SU-DHL-6 (cell line): ENCODE measurements at regions not wholly inside any gene's neighbourhood (a gene's known extent, or its start where the extent isn't known, plus 50 kb on each side); places are given as distances from the start of the nearest gene placed in this dataset.
"Not testable (repeated sequence)": the region's sequence is repeated elsewhere in the genome, so short reads cannot be mapped to it uniquely, and the experiment has no call there.

Source experiments
- H2AFZ ChIP-seq: fragments of 200-600 bp; sonication (generic); 2 replicates; pipeline ENCODE4 v1.6.1; 2014; ENCODE audit warnings: low read depth, mild to moderate bottlenecking, moderate library complexity, mixed read lengths, antibody characterized with exemption, low read length; ENCODE audit not compliant: severe bottlenecking
- H3F3A ChIP-seq: fragments of 200-600 bp; shearing (Covaris generic); 2 replicates; pipeline ENCODE4 v1.6.0; 2016; ENCODE audit warnings: antibody characterized with exemption, mild to moderate bottlenecking; ENCODE audit not compliant: insufficient read depth
- H3K27ac ChIP-seq: fragments of 200-600 bp; sonication (generic); 2 replicates; pipeline ENCODE4 v1.5.1; 2016; ENCODE audit warnings: low read depth, mild to moderate bottlenecking, low read length, moderate library complexity, mixed read lengths
- H3K27me3 ChIP-seq: fragments of 200-600 bp; sonication (generic), shearing (Covaris generic); 2 replicates; pipeline ENCODE4 v1.6.0; 2014; ENCODE audit warnings: mild to moderate bottlenecking, low read length
- H3K36me3 ChIP-seq: fragments of 200-600 bp; sonication (generic); 2 replicates; pipeline ENCODE4 v1.6.1; 2014; ENCODE audit warnings: mild to moderate bottlenecking, low read length, mixed read lengths
- H3K4me2 ChIP-seq: fragments of 300-600, 200-600 bp; shearing (Covaris generic), sonication (generic); 2 replicates; pipeline ENCODE4 v1.6.0; 2014; ENCODE audit warnings: low read length, low read depth, mild to moderate bottlenecking; ENCODE audit not compliant: poor library complexity, severe bottlenecking
- H3K4me3 ChIP-seq: fragments of 200-600 bp; sonication (generic); 2 replicates; pipeline ENCODE4 v1.5.1; 2014; ENCODE audit warnings: antibody characterized with exemption, low read length, mild to moderate bottlenecking, mixed read lengths; ENCODE audit not compliant: insufficient read depth, poor library complexity, severe bottlenecking
- H3K79me2 ChIP-seq: fragments of 200-600 bp; sonication (generic); 2 replicates; pipeline ENCODE4 v1.6.1; 2014; ENCODE audit warnings: mild to moderate bottlenecking, low read length, moderate library complexity; ENCODE audit not compliant: insufficient read depth
- H3K9ac ChIP-seq: fragments of 200-600 bp; sonication (generic); 2 replicates; pipeline ENCODE4 v1.7.0; 2014; ENCODE audit warnings: mild to moderate bottlenecking, low read length
- H3K9me2 ChIP-seq: fragments of 200-600 bp; sonication (generic); replicated peaks from 2 replicates; pipeline ENCODE4 v1.6.1; 2014; ENCODE audit warnings: low read length; ENCODE audit not compliant: insufficient read depth
- H3K9me3 ChIP-seq: fragments of 200-600 bp; sonication (generic); 2 replicates; pipeline ENCODE4 v1.6.1; 2014; ENCODE audit warnings: low read length, mixed read lengths; ENCODE audit not compliant: insufficient read depth
- H4K20me1 ChIP-seq: fragments of 200-600 bp; sonication (generic); 2 replicates; pipeline ENCODE4 v1.6.1; 2014; ENCODE audit warnings: low read depth, mild to moderate bottlenecking, antibody characterized with exemption, low read length, moderate library complexity, mixed read lengths
- CTCF ChIP-seq: fragments of 200-600 bp; sonication (generic); IDR thresholded peaks from one replicate; pipeline ENCODE4 v1.5.1; 2017; ENCODE audit warnings: antibody characterized with exemption, mild to moderate bottlenecking, low read length, moderate library complexity; ENCODE audit not compliant: insufficient read depth, poor library complexity, severe bottlenecking
- EZH2phosphoT487 ChIP-seq: fragments of 200-600 bp; sonication (generic), shearing (Covaris generic); conservative IDR thresholded peaks from 2 replicates; pipeline ENCODE4 v1.6.1; 2018; ENCODE audit warnings: mild to moderate bottlenecking, antibody characterized with exemption, low read length, moderate library complexity, mixed read lengths

GRCh38 chr10:57891201-57892006 is 376.3 kb downstream of the IPMK start:
- Histone ChIP-seq H3K27me3 (no peaks in the 10 kb centered on the region), H3F3A (no peaks in the 10 kb centered on the region), H3K4me3 (no peak overlapping the region), H3K36me3 (no peaks in the 10 kb centered on the region), H3K9me3 (no peaks in the 10 kb centered on the region), H3K9me2 (no peaks in the 10 kb centered on the region), H3K9ac (no peak overlapping the region), H2AFZ (no peak overlapping the region), H3K4me2 (no peak overlapping the region), H3K27ac (no peak overlapping the region), H4K20me1 (no peaks in the 10 kb centered on the region), H3K79me2 (no peaks in the 10 kb centered on the region)
- TF ChIP-seq EZH2phosphoT487, result no peak
- TF ChIP-seq CTCF, result no peak

- H3K36me3 ChIP-seq, result no peaks in the 10 kb centered on the region
- H3K4me3 ChIP-seq, result no peak overlapping the region
- no peaks in the 10 kb centered on the region for H3K9me3 ChIP-seq
- H4K20me1 ChIP-seq, result no peaks in the 10 kb centered on the region
- no peak overlapping the region for H3K27ac ChIP-seq
- H3K9me2 ChIP-seq, result no peaks in the 10 kb centered on the region
- H3K27me3 ChIP-seq, result no peaks in the 10 kb centered on the region
- no peak overlapping the region for H3K9ac ChIP-seq
- no peaks in the 10 kb centered on the region for H3F3A ChIP-seq
- H3K4me2 ChIP-seq, result no peak overlapping the region
- H2AFZ ChIP-seq, result no peak overlapping the region
- TF ChIP-seq CTCF (no peak), EZH2phosphoT487 (no peak)
- H3K79me2 ChIP-seq, result no peaks in the 10 kb centered on the region
Measured at GRCh38 chr10:57890691-57891090, 377.0 kb downstream of the IPMK start.

GRCh38 chr10:57885618-57885968 is 382.1 kb downstream of the IPMK start:
- not testable (repeated sequence) for H3K79me2 ChIP-seq, H3K9ac ChIP-seq, H3F3A ChIP-seq, H3K9me3 ChIP-seq, H3K4me3 ChIP-seq, H3K4me2 ChIP-seq, H3K27ac ChIP-seq, H3K9me2 ChIP-seq, H3K36me3 ChIP-seq, H2AFZ ChIP-seq, H3K27me3 ChIP-seq, H4K20me1 ChIP-seq

- Histone ChIP-seq H2AFZ (no peak overlapping the region), H3K4me3 (no peak overlapping the region), H3K9me2 (no peaks in the 10 kb centered on the region), H3K79me2 (no peaks in the 10 kb centered on the region), H3K27ac (no peak overlapping the region), H3K9me3 (no peaks in the 10 kb centered on the region), H3F3A (no peaks in the 10 kb centered on the region), H4K20me1 (no peaks in the 10 kb centered on the region), H3K27me3 (no peaks in the 10 kb centered on the region), H3K9ac (no peak overlapping the region), H3K36me3 (no peaks in the 10 kb centered on the region), H3K4me2 (no peak overlapping the region)
- TF ChIP-seq EZH2phosphoT487 (no peak), CTCF (no peak)
Measured at GRCh38 chr10:57884965-57885617, 382.6 kb downstream of the IPMK start.
